A549 (cell line): ENCODE measurements at regions not wholly inside any gene's neighbourhood (a gene's known extent, or its start where the extent isn't known, plus 50 kb on each side); places are given as distances from the start of the nearest gene placed in this dataset.

Experiments used
- BCL3 ChIP-seq: fragments of >200 bp; sonication (Bioruptor Twin); formaldehyde crosslinking; IDR thresholded peaks from 3 replicates; pipeline ENCODE4 v1.6.1; 2016
- CHD4 ChIP-seq: fragments of 200-600 bp; sonication (generic); IDR thresholded peaks from 2 replicates; pipeline ENCODE4 v1.6.1; 2016; ENCODE audit warnings: antibody characterized with exemption, mild to moderate bottlenecking, borderline replicate concordance
- CTCF ChIP-seq: fragments of >200 bp; sonication (Bioruptor Twin); formaldehyde crosslinking; IDR thresholded peaks from 3 replicates; pipeline ENCODE4 v1.5.1; 2016
- EP300 ChIP-seq, 2 experiments: fragments of >200 bp; sonication (Bioruptor Twin); formaldehyde crosslinking; IDR thresholded peaks; 2 replicates in 1 of 2; 3 replicates in 1 of 2; pipeline ENCODE4 v1.6.1; 2016 to 2017
- HOXA7 ChIP-seq: fragments of 250-450 bp; sonication (Bioruptor Pico); IDR thresholded peaks from 2 replicates; pipeline ENCODE4 v1.5.0; 2020; ENCODE audit warnings: mild to moderate bottlenecking, moderate library complexity
- MAX ChIP-seq: IDR thresholded peaks from 2 replicates; pipeline ENCODE4 v1.6.1; 2012
- MAZ ChIP-seq: fragments of 150-350 bp; IDR thresholded peaks from 2 replicates; pipeline ENCODE4 v1.6.1; 2014; ENCODE audit warnings: antibody characterized with exemption, low read depth, low read length, borderline replicate concordance
- MYC ChIP-seq: IDR thresholded peaks from 2 replicates; pipeline ENCODE4 v1.6.1; 2012; ENCODE audit warnings: mild to moderate bottlenecking, inconsistent platforms, low read length, improper control_type of control experiment, borderline replicate concordance
- POLR2A ChIP-seq: IDR thresholded peaks from 2 replicates; pipeline ENCODE4 v1.6.1; 2012; ENCODE audit warnings: mild to moderate bottlenecking, low read length
- RAD21 ChIP-seq, 2 experiments: fragments of >200 bp in 1 of 2; sonication (Bioruptor Twin) in 1 of 2; formaldehyde crosslinking in 1 of 2; IDR thresholded peaks in 1 of 2; conservative IDR thresholded peaks in 1 of 2; 2 replicates in 1 of 2; 3 replicates in 1 of 2; pipeline ENCODE4 v1.6.1; 2012 to 2018; ENCODE audit warnings: inconsistent platforms in 1 of 2
- RCOR1 ChIP-seq: fragments of 150-350 bp; IDR thresholded peaks from 2 replicates; pipeline ENCODE4 v1.6.1; 2014; ENCODE audit warnings: antibody characterized with exemption, low read length, low read depth
- RFX5 ChIP-seq: fragments of 450-650 bp; IDR thresholded peaks from 2 replicates; pipeline ENCODE4 v1.7.1; 2014; ENCODE audit warnings: antibody characterized with exemption, mild to moderate bottlenecking, moderate library complexity
- SMC3 ChIP-seq: fragments of >200 bp; sonication (Bioruptor Twin); formaldehyde crosslinking; IDR thresholded peaks from 3 replicates; pipeline ENCODE4 v1.6.1; 2018; ENCODE audit warnings: inconsistent platforms
- USF2 ChIP-seq: fragments of 450-650 bp; IDR thresholded peaks from 2 replicates; pipeline ENCODE4 v1.6.1; 2014; ENCODE audit warnings: antibody characterized with exemption

- TF ChIP-seq CTCF (no peak), RAD21 (conservative IDR thresholded peaks at IDR 0.05 in 1 of 2, IDR thresholded peaks at IDR 0.05 in 1 of 2) (no peak), HOXA7 (CRISPR knock-in tag) (no peak), BCL3 (no peak), POLR2A (no peak), MAZ (no peak), EP300 (IDR thresholded peaks at IDR 0.05) (no peak), RFX5 (no peak), SMC3 (no peak), MAX (no peak), RCOR1 (no peak), CHD4 (no peak), USF2 (no peak), MYC (no peak)
Observed at GRCh38 chr10:57769298-57769697, 498.4 kb downstream of the IPMK start.
